HG03469 (cell line): ENCODE measurements at regions not wholly inside any gene's neighbourhood (a gene's known extent, or its start where the extent isn't known, plus 50 kb on each side); places are given as distances from the start of the nearest gene placed in this dataset.
"Not testable (repeated sequence)": the region's sequence is repeated elsewhere in the genome, so short reads cannot be mapped to it uniquely, and the experiment has no call there.

Experiments used
- ATAC-seq: cut with Tn5 transposase; IDR thresholded peaks from one replicate; pipeline ENCODE4 v1.9.1; 2021; ENCODE audit warnings: mild to moderate bottlenecking, moderate library complexity, moderate number of reproducible peaks; ENCODE audit not compliant: unreplicated experiment

- ATAC-seq = no peak
Measured at GRCh38 chr9:30507166-30507565, 1877.3 kb upstream of the ACO1 start.

GRCh38 chr9:30511666-30512065, 1872.8 kb upstream of the ACO1 start:
- ATAC-seq = no peak

- no peak for ATAC-seq
Measured at GRCh38 chr9:30519166-30519565, 1865.3 kb upstream of the ACO1 start.

GRCh38 chr9:30519756-30520155, 1864.7 kb upstream of the ACO1 start:
- ATAC-seq = no peak

- no peak for ATAC-seq
Measured at GRCh38 chr9:30522061-30522460, 1862.4 kb upstream of the ACO1 start.

GRCh38 chr9:30522486-30522885, 1862.0 kb upstream of the ACO1 start:
- no peak for ATAC-seq

GRCh38 chr9:30524311-30524710, 1860.1 kb upstream of the ACO1 start:
- ATAC-seq = no peak

- no peak for ATAC-seq
Measured at GRCh38 chr9:30534455-30534854, 1850.0 kb upstream of the ACO1 start.

- ATAC-seq = no peak
Measured at GRCh38 chr9:30534896-30535295, 1849.5 kb upstream of the ACO1 start.

GRCh38 chr9:30536494-30536893, 1847.9 kb upstream of the ACO1 start:
- ATAC-seq = no peak

GRCh38 chr9:30539696-30540095, 1844.7 kb upstream of the ACO1 start:
- ATAC-seq = not testable (repeated sequence)

- no peak for ATAC-seq
Measured at GRCh38 chr9:30574355-30575151, 1809.9 kb upstream of the ACO1 start.

GRCh38 chr9:30575218-30575617, 1809.2 kb upstream of the ACO1 start:
- no peak for ATAC-seq

- ATAC-seq = no peak
Measured at GRCh38 chr9:30575691-30576090, 1808.8 kb upstream of the ACO1 start.

GRCh38 chr9:30579810-30580209, 1804.6 kb upstream of the ACO1 start:
- no peak for ATAC-seq

- ATAC-seq = no peak
Measured at GRCh38 chr9:30582240-30582639, 1802.2 kb upstream of the ACO1 start.

GRCh38 chr9:30584559-30584958, 1799.9 kb upstream of the ACO1 start:
- no peak for ATAC-seq

- no peak for ATAC-seq
Measured at GRCh38 chr9:30591461-30591860, 1793.0 kb upstream of the ACO1 start.

GRCh38 chr9:30597608-30598007, 1786.8 kb upstream of the ACO1 start:
- ATAC-seq = no peak

GRCh38 chr9:30605936-30606335, 1778.5 kb upstream of the ACO1 start:
- ATAC-seq = no peak

- no peak for ATAC-seq
Measured at GRCh38 chr9:30609713-30610112, 1774.7 kb upstream of the ACO1 start.

- not testable (repeated sequence) for ATAC-seq
Measured at GRCh38 chr9:30616782-30617181, 1767.7 kb upstream of the ACO1 start.

GRCh38 chr9:30622561-30622960, 1761.9 kb upstream of the ACO1 start:
- no peak for ATAC-seq
